HG02885 (cell line): ENCODE measurements at regions not wholly inside any gene's neighbourhood (a gene's known extent, or its start where the extent isn't known, plus 50 kb on each side); places are given as distances from the start of the nearest gene placed in this dataset.

Experiments
- ATAC-seq: cut with Tn5 transposase; IDR thresholded peaks from one replicate; pipeline ENCODE4 v1.9.1; 2021; ENCODE audit warnings: mild to moderate bottlenecking; ENCODE audit not compliant: unreplicated experiment, poor library complexity

DNA sequence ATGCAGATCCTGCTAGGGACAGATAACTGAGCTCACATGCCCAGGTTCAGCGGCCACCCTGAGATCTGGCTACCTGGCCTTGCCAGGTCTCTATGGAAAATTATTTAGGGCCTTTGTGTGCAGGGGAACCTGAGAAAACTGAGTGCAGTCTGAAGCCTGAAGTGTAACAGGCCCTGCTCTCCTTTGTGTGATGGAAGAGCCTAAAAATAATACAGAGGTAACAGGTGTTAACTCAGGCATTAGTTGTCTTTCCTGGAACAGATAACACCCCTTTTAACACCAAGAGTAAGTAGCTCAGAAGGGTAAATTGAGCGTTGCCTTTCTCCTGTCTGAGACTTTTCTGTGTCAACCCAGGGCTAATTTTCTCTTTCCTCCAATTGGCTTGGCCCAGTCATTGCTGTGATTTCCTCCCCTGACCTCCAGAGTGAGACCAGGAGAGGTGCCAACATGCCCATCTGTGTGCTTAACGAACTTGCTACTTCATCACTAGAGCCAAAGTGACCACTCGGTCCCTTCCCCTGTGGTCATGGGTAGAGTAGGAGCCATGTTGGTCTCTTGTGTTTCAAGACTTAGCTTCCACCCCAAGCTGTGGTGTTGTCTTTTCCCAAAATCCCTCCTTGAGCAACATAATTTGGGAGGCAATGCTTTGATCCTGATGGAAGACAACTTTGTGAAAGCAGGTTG is 304.4 kb upstream of the JAG1 start:
- ATAC-seq: no peak

DNA sequence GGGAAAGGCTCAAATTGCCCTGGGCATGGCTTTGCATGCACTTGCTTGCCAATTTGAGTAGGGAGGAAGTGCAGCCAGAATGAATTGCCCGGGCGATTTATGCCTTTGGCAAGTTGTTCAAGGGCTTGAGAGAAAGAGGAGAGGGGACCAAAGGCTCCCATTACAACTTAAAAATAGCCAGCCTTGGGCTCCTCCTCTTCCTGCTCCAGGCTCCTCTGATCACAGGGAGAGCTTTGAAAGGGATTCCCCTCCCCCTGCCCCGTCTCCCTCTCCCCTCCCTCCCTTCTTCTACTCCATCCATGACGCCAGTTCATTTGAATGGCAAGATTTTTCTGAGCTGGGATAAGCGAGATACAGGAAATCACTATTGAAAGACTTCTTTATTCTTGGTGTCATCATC is 304.9 kb upstream of the JAG1 start:
- ATAC-seq: no peak

GRCh38 chr20:10982692-10983091 is 308.9 kb upstream of the JAG1 start:
- ATAC-seq: no peak

GRCh38 chr20:10984294-10984693 is 310.5 kb upstream of the JAG1 start:
- ATAC-seq: no peak

DNA sequence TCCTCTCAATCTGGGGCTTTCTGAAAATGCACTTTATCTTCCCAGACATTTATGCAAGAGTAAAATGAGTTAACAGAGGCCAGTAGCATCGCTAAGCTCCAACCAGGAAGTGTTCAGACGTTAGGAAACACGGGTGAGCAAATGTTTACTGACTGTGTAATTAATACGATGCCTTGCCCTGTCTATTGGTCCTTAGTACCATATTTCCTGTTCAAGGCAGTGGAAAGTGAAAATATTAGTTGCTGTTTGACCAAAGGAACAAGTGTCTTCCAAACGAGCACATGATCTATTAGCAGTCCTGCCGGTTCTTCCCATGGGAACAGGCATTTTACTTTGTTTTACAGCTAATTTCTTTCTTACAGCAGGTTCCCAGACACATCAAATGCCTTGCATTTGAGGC is 311.1 kb upstream of the JAG1 start:
- ATAC-seq: no peak

GRCh38 chr20:10985536-10985935 is 311.7 kb upstream of the JAG1 start:
- no peak for ATAC-seq

GRCh38 chr20:10986586-10986985 is 312.8 kb upstream of the JAG1 start:
- no peak for ATAC-seq

- ATAC-seq: no peak
Measured at GRCh38 chr20:10987651-10988383, 314.0 kb upstream of the JAG1 start.

GRCh38 chr20:10990625-10991382 is 317.0 kb upstream of the JAG1 start:
- no peak for ATAC-seq

DNA sequence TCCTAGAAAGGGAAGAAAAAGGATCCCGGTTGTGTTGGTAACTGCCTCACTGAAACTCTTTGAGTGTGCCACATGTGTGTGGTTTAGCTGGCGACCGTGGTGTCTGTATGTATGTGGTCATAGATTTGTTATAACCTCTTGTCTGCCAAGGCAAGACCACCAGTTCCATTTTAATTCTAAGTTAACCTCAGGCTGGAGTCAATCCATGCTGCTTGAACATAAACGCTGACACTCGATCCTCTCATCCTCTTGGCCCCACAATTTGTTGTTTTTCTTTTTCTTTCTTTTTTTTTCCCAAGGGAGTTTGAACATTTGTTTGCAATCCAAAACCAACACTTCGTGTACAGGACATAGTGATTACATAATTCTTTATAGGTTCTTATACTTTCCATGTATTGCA is 318.9 kb upstream of the JAG1 start:
- ATAC-seq: no peak

DNA sequence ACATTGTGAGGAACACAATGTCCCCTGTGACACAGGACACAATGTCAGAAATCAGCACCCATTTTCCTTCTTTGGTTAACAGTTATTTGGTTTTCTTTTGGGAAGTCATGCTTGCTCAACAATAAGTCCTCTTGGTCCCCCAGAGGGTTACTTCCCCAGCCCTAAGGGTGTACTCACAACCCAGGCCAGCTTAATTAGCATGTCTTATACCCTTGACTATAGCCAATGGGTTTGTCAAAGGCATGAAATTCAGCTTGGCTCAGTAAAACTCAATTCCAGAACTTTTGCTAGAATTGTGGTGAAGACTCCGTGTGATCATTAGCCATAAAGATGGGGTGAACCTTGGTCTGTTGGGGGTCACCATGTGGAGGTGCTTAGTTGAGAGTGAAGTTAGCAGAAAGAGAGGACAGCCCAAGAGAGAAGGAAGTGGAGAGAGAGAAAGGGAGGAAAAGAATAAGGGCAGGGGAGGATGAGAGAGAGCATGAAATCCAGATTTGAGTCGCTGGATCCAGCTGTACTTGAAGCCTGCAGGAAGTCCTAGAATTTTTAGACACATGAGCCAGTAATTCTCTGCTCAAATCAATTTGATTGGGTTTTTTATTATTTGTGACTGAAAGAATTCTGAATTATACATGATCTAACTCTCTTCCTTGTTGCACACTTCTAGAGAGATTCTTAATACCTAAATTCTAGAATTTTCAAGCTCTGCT is 321.3 kb upstream of the JAG1 start:
- no peak for ATAC-seq

- no peak for ATAC-seq
Measured at GRCh38 chr20:10998476-10998875, 324.7 kb upstream of the JAG1 start.

DNA sequence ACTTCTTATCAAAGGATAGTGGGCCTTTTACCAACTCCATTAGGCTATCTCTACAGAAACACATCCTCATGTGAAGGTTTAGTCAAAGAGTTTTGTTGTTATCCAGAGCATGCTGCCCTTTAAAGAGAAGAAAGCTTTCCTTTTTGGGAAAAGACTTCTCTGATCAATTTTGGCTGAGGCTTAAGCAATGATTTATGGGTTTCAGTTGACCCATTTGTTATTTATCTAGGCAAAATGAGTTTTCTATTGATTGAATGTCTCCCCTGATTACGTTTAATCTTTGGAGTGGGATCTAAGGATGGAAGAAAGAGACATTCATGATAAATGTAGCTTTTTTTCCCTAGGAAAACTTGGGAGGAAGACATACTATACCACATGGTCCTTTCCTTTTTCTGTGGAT is 326.6 kb upstream of the JAG1 start:
- ATAC-seq: no peak

- no peak for ATAC-seq
Measured at GRCh38 chr20:11001302-11001701, 327.5 kb upstream of the JAG1 start.

- ATAC-seq: no peak
Measured at GRCh38 chr20:11001764-11002540, 328.2 kb upstream of the JAG1 start.

- ATAC-seq: no peak
Measured at GRCh38 chr20:11003341-11003740, 329.5 kb upstream of the JAG1 start.

DNA sequence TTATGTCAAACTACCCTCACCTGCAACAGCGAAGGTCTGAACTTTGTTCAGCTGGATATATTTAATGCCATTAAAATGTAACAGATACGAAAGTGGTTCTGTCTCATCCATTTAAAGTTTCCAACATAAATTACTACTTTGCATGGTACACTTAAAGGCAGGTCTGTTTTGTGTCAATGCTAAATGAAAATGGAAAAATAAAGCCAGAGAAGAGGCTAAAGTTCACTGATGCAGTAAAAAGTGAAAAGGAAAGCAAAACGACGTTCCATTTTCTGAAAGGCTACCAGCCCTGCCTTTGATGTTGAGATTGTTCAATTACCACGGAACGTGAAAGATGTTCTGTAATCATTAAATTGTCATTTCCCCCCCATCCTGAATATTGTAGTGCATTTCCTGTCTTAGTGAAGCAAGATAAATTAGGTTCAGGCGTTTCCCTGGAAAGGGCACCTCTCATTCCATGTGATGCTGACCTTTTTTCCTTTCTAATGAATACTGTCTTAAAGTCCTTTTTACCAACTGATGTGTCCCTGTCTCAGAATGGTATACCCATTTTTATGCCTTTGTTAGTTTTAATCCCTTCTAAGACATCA is 334.7 kb upstream of the JAG1 start:
- no peak for ATAC-seq

DNA sequence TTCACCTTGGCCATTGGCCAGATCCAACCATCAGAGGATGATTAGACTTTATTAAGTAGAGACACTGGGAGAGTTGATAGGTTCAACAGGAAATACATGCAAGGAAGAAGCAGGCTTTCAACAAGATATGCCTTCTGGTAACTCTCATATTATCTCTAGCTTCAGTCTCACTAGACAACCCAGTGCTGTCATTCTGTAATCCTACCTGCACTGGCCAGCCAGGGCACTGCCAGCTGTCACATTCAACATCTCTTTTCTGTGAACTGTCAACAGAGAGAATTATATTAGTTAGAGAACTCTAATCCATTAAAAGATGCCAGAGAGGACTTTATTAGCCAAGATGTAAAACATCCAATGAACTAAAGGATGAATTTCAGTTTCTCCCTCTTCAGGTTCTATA is 337.9 kb upstream of the JAG1 start:
- ATAC-seq: no peak

GRCh38 chr20:11012975-11013374 is 339.2 kb upstream of the JAG1 start:
- ATAC-seq: no peak

- ATAC-seq: no peak
Measured at GRCh38 chr20:11013801-11014200, 340.0 kb upstream of the JAG1 start.
